GM19455 (cell line): ENCODE measurements at regions not wholly inside any gene's neighbourhood (a gene's known extent, or its start where the extent isn't known, plus 50 kb on each side); places are given as distances from the start of the nearest gene placed in this dataset.
"Not testable (repeated sequence)": the region's sequence is repeated elsewhere in the genome, so short reads cannot be mapped to it uniquely, and the experiment has no call there.

Experiments used
- ATAC-seq: cut with Tn5 transposase; IDR thresholded peaks from one replicate; pipeline ENCODE4 v1.9.1; 2021; ENCODE audit not compliant: unreplicated experiment

DNA sequence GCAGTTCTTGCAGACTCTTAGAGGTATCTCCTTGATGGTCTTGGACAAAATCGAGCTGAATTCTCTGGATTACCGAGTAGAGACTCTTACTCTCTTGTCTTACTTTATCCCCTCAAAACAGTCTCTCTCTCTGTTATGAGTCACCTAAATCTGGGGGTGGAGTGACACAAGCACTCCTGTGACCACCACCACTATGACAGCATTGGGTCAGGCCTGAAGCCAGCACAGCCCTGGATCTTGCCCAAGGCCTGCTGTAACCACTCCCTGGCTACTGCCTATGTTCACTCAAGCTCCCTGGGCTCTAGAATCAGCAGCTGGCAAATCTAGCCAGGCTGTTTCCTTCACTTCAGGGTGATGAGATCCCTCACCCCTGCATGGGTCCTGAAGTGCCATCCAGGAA, 662.5 kb downstream of the LUZP2 start:
- ATAC-seq = no peak

DNA sequence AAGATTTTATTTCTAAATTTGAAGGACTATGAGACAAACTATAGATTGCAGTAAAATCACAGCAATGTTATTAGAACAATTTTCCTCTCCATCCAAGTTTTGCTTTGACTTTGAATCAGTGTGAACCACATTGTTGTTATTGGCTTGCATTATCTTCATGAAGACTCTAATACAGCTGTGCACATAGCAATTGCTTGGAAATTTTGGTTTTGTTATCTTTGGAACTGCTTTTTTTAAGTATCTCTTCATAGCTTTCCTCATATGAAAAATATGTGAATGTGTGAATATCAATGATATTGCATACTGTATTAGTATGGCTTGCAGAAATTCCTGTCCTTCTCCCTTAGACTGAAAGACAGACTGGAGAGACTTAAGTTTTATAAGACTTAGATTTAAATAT, 666.6 kb downstream of the LUZP2 start:
- no peak for ATAC-seq

DNA sequence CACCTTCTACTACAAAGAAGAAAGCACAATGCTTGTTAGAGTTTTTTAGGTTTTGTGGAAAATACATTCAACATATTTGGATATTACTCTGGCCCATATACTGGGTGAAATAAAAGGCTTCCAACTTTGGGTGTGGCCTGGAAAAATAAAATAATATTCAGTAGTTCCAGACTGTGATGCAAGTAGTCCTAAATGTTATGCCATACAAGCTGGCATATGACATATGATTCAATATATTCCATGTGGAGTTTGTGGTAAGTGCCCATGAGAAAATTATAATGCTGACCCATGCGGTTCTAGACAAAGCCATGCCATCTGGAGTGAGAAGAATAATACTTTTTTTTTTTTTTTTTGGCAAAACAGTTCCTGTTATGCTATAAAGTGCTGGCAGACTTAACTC, 683.3 kb downstream of the LUZP2 start:
- ATAC-seq = no peak

DNA sequence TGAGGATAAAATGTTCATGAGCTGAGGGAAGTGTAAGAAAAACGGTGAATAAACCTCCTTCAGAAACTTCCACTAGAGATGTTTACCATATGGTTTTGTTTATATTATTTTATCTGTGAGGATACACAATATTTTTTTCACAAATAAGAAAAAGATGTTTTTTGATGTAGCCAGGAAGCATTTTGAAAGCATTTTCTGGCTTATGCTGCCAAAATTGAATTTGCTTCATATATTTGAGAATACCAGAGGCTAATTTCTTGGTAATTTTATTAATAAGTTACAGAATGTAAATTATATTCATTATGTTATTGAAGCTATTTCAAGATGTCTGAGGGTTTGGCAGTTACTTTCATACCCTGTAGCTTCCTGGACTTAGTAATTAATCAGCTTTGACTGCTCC, 686.6 kb downstream of the LUZP2 start:
- no peak for ATAC-seq

DNA sequence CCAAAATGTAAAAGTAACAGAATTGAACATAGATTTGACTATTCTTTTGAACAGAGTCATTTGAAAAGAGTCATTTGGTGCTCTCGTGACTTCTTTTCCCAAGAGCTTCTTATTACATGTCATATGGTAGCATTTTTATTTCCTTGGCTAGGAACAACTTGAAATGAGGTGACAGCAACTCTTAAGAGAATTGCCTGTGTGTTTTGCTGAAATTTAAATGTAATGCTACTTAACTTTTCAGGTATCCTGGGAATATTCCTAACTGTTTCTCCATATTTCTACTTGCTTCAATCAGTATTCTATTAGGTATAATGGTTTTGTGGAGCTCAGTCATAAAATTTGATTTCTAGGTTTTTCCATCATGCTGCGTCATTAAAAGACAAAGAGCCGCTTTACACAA, 700.7 kb downstream of the LUZP2 start:
- ATAC-seq = no peak

DNA sequence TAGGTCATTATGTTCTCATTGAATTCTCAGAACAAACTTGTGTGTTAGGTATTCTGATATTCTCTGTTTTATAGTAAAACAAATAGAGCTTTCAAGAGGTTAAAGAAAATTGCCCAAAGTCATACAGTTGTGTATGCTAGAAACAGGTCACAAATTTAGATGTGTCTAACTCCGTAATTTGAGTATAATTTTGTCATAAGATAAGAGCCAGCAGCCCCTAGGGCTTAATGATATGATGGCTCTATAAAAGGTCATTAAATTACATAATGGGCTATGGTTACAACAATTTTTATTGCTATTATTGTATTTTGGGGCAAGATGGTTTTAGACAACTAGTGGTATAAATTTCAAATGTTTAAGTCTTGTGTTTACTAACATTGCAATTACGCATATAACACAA, 701.9 kb downstream of the LUZP2 start:
- no peak for ATAC-seq

DNA sequence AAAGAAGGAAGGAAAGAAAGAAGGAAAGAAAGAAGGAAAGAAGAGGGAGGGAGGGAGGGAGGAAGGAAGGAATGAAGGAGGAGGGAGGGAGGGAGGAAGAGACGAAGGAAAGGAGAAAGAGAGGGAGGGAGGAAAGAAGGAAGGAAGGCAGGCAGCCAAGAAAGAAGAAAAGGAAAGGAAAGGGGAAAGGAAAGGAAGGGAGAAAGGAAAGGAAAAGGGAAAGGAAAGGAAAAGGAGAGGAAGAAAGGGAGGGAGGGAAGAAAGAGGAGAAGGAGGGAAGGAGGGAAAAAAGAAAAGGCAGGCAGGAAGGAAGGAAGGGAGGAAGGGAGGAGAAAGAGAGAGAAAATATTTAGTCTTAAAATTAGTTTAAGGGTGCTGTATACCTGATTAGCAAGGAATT, 704.1 kb downstream of the LUZP2 start:
- ATAC-seq = no peak

DNA sequence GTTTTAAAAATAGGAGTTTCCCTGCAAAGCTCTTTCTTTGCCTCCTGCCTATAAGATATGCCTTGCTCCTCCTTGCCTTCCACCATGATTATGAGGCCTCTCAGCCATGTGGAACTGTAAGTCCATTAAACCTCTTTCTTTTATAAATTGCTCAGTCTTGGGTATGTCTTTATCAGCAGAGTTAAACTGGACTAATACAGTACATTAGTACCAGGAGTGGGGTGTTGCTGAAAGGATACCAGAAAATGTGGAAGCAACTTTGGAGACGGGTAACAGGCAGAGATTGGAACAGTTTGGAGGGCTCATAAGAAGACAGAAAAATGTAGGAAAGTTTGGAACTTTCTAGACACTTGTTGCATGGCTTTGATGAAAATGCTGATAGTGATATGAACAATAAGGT, 709.9 kb downstream of the LUZP2 start:
- no peak for ATAC-seq

DNA sequence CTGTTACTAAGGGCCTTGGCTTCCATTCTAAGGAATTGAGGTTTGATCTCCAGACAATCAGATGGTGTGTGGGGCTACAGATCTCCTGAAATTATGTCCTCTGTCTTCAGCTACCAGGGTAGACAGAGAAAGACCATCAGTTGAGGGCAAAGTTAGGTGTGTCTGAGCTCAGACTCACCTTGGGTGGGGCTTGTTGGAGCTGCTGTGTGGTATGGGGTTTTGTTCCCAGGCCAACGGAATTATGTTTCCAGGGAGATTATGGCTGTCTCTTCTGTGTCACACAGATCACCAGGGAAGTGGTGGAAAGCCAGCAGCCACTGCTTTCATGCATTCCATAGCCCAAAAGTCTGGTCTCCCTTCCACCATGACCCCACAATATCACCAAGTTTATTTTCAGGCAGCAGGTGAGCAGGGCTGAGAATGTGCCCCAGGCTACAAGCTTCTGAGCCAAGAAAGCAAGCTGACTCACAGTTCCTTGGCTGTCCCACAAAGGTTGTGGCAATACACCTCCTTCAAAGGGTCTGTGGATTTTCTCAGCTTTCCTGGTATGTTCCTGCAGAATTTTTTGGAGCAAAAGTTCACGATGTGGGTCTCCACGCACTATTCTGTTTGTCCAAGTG, 714.9 kb downstream of the LUZP2 start:
- ATAC-seq = no peak

DNA sequence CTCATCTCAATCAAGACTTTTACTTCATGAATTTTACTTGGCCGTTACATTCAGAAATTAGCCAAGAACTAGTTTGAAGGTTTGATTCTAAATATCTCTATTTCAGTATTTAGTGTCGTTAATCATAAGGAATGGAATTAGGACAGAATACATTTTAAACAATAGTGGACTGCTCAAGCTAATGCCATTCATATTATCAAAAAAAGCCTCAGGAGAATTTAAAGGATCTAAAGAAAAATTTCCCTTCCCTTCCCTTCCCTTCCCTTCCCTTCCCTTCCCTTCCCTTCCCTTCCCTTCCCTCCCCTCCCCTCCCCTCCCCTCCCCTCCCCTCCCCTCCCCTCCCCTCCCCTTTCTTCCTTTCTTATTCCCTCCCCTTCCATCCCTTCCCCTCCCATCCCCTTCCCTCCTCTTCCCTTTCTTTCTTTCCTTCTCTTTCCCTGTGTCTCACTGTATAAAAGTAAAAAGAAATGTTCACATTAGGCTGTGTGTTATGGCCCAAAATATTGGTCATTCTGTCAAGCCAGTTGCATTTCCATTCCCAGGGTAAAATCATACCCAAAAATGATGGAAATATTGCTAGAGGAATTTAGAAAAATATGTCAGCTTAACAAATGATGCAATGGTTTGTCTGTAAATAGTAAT, 717.8 kb downstream of the LUZP2 start:
- ATAC-seq = no peak

DNA sequence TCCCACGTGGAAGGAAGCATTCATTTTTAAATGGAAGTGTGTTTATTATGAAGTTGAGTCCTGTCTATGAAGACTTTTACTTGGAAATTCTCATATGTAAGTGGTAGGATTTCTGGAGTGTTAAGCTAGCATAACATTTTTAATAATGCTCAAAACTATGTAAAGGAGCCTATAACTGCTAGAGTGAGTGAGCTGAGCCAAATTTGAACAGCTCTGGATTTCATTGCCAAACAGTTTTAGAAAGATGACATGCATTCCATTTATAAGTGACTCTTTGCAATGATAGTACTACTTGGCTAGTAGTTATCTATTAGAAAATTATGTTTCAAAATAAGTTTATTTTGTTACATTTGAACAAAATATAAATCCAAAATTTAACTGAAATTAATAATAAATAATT, 721.2 kb downstream of the LUZP2 start:
- no peak for ATAC-seq

DNA sequence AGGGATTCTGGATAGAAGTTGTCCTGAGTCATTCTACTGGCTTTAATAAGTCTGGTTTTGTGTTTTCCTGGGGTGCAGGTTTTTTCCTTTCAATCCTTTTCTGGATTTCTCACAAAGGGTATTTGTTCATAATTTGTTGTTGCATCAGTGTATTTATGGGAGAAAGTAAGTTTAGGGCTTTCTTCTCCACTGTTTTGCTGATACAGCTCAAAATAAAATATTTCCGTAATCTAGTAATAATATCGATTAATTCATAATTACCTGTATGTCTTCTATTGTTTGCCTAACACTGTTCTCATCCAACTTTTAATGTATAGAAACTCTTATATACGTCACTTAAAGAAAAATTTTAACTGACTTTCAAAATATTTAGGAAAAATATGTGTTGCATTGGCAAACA, 728.2 kb downstream of the LUZP2 start:
- no peak for ATAC-seq

DNA sequence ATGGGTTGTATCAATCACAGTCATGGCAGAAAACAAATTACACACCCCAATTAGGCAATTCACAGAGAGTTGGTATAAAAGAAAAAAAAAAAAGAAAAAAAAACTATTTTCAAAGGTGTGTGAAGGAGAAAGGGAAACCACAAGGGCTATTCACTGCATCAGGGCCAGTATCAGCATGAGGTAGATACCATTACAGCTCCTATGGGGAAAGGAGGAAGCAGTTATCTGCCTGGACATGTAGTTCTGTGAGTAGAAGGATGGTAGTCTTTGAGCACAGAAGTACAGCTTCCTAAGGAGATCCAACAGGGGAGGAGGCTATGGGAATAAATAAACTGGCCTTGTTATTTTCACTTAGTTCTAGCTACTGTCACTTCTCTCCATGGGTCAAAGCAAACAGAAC, 746.1 kb downstream of the LUZP2 start:
- no peak for ATAC-seq

DNA sequence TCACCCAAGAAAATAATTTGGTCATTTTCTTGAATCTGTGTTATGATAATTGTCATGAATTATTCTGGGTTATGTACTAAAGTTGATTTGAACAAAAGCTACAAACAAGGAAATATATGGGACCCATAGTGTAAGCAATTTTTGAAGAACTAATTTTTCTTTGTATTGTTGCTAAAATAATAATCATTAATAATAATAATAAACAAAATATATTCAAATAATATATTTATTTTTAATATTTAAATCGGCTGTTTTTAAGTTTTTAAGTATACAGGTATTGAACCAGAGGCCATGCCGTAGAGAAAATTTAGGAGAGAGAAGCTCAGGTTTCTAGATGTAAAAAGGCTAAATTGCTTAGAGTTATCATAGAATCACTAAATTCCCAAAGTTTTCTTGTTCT, 747.3 kb downstream of the LUZP2 start:
- ATAC-seq = no peak

DNA sequence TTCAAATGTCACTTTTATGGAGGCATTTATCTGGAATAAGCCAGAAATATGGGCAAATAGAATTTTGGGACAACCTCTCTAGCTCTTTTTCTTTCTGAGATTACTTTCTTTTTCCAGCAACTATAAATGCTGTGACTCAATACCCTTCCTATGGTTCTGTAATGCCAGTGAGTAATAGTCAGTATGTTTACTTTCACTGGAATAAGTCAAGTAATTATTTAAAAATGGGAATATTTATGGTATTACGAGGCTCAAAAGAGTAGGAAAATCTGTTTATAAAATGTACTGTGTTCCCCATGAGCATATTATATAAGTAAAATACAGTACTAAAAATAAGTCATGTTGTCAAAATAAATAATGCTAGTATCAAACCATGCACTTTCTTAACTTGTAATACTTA, 750.5 kb downstream of the LUZP2 start:
- ATAC-seq = no peak

DNA sequence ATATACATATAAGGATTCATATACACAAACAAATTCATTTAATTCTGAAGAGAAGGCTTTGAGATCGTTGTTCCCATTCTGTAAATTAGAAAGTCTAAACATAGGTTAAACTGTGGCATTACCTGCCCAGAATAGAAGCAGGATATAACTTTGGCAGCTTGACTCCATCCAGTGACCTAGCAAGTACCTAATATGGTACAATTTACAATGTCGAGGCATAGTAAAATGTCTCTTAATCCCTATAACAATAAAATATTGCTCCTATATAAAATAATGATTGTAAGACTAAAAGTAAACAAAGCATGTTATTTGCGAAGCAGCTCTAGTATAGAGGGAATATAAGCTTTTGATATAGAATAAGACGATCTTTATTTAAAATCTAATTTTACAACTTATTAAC, 756.0 kb downstream of the LUZP2 start:
- no peak for ATAC-seq

DNA sequence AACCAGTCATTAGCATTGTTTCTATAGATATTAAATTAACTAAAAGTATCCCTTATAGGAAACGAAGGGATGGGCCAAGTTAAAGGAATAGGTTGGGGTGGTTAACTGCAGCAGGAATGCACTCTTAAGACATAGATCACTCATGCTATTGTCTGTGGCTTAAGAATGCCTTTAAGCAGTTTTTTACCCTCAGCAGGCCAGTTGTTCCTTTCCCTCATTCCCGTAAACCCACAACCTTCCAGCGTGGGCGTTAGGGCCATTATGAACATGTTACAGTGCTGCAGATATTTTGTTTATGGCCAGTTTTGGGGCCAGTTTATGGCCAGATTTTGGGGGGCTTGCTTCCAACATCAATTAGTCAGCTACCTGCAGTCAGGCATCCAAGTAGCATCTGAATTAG, 767.0 kb downstream of the LUZP2 start:
- ATAC-seq = not testable (repeated sequence)

DNA sequence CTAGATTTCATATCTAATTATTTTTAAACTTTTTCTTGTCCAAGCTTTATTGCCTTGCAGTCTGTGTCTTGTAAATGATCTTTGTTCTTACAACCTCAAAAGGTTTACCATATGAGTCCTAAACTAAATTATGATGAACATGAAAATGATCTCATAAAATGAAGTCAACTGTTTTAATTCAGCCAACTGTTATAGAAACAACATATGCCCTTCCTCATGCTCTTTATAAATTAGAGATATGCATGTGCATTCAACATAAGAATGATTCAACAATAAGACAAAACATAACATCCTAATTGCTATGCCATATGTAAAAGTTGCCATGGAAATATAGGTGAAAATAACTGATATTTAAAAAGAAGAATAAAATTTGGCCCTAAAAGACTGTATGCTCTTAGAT, 774.4 kb downstream of the LUZP2 start:
- ATAC-seq = no peak

DNA sequence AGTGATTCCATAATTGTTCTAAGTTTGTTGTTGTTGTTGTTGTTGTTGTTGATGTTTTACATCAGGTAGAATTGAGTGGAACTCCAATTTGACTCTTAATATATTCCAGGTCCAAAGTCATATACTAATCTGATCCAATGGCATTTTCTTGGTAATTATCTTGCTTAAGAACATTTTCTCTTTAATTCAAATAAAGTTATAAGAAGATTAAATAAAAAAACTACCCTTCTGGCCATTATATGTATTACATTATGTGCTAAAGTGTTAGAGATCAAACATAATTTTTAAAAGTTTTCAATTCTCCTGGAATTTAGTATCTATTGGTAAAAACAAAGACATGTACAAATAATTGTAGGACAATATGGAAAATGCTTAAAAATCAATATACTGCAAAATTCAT, 775.4 kb downstream of the LUZP2 start:
- ATAC-seq = no peak

DNA sequence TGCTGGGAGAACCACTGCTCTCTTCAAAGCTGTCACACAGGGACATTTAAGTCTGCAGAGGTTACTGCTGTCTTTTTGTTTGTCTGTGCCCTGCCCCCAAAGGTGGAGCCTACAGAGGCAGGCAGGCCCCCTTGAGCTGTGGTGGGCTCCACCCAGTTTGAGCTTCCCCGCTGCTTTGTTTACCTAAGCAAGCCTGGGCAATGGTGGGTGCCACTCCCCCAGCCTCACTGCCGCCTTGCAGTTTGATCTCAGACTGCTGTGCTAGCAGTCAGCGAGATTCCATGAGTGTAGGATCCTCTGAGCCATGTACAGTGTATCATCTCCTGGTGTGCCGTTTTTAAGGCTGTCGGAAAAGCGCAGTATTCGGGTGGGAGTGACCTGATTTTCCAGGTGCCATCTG, 784.0 kb downstream of the LUZP2 start:
- ATAC-seq = not testable (repeated sequence)

DNA sequence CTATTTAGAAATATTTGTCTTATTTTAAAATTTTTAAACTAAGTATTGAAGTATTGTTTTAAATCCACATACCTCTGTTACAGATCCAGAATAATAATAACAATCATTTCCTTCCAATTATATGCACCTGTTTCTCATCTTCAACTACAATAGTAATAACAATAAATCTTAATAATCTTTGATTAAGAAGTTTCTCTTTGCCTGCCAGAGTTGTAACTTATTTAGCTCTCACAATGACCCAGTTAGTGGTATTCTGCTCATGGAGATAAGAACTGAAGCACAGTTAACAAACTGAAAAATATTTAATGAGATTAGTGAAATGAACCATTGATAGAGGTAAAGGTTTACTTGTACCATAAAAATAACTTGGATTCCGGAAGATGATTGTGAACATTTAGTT, 796.3 kb downstream of the LUZP2 start:
- ATAC-seq = no peak

DNA sequence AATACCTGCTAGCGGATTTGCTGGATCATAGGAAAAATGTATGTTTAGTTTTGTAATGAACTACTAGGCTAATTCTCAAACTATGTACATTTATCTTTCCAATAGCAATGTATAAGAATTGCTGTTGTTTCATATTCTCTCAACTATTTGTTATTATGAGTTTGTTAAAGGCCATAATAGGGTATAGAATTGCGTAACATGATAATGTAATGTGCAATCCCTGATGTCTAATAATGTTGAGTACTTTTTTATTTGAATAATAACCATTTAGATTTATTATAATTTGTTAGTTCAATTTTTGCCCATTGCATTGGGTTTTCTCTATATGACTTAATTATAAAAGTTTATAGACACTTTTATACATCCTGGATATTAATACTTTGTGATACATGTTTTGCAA, 801.6 kb downstream of the LUZP2 start:
- no peak for ATAC-seq

DNA sequence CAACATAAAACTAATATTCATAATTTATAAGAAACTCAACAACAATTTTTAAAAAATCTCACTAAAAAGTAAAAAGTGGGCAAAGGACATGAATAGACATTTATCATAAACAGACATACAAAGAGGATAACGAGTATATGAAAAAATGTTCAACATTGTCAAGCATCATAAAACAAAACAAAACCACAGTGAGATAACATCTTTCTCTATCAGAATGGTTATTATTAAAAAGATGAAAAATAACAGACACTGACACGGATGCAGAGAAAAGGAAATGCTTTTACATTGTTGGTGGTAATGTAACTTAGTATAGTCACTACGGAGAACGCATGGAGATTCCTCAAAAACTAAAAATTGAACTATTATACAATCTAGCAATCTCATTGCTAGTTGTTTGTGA, 813.0 kb downstream of the LUZP2 start:
- no peak for ATAC-seq
